Muscle layer of duodenum (tissue), 2 donors: ENCODE measurements at regions not wholly inside any gene's neighbourhood (a gene's known extent, or its start where the extent isn't known, plus 50 kb on each side); places are given as distances from the start of the nearest gene placed in this dataset.

Experiments used
- H3K27ac ChIP-seq: one replicate; pipeline ENCODE4 v1.7.0; 2013; ENCODE audit warnings: mild to moderate bottlenecking, low read length
- H3K27me3 ChIP-seq: one replicate; pipeline ENCODE4 v1.7.0; 2013; ENCODE audit warnings: low read depth, mild to moderate bottlenecking, control low read depth, low read length
- H3K36me3 ChIP-seq, 2 donors: one replicate each; pipeline ENCODE4 v1.7.0; 2013; ENCODE audit warnings: low read length in 2 of 2, control low read depth in 1 of 2, mild to moderate bottlenecking in 1 of 2; ENCODE audit not compliant: insufficient read depth in 2 of 2, control insufficient read depth in 1 of 2
- H3K4me1 ChIP-seq, 2 donors: one replicate each; pipeline ENCODE4 v1.7.0; 2013; ENCODE audit warnings: low read length in 2 of 2, mild to moderate bottlenecking in 2 of 2, control low read depth in 1 of 2, moderate library complexity in 1 of 2; ENCODE audit not compliant: insufficient read depth in 2 of 2, control insufficient read depth in 1 of 2
- H3K4me3 ChIP-seq, 2 donors: one replicate each; pipeline ENCODE4 v1.7.0; 2013; ENCODE audit warnings: low read length in 2 of 2, low read depth in 1 of 2, mild to moderate bottlenecking in 1 of 2
- H3K9me3 ChIP-seq, 2 donors: one replicate each; pipeline ENCODE4 v1.7.0; 2013; ENCODE audit warnings: low read length in 2 of 2, control low read depth in 1 of 2, mild to moderate bottlenecking in 1 of 2; ENCODE audit not compliant: control insufficient read depth in 1 of 2
- donor health status: healthy.

DNA sequence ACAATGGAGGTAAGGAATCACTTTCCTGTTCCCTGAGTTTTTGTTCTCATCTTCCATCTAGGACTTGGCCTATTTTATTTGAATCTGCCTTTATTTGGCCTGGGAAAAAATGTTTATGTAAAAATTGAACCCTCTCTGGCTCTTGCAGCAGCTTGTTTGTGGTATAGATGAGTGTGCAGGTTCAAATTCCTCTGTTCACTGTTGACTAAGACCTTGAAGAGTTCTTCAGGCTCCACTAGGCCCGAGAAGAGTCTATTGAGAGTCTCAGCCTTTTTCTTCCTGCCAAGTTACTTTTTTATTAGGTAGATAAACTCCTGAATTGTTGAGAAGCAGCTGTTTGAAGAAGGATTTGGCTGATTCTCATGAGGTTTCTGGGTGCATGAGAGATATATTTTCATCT lies 248.8 kb upstream of the ADGRL2 start:
- no peaks in the 10 kb centered on the region for H3K36me3 ChIP-seq
- H3K27ac ChIP-seq = no peak overlapping the region
- no peaks in the 10 kb centered on the region for H3K4me1 ChIP-seq
- no peaks in the 10 kb centered on the region for H3K27me3 ChIP-seq
- H3K9me3 ChIP-seq = no peaks in the 10 kb centered on the region
- H3K4me3 ChIP-seq = no peak overlapping the region

DNA sequence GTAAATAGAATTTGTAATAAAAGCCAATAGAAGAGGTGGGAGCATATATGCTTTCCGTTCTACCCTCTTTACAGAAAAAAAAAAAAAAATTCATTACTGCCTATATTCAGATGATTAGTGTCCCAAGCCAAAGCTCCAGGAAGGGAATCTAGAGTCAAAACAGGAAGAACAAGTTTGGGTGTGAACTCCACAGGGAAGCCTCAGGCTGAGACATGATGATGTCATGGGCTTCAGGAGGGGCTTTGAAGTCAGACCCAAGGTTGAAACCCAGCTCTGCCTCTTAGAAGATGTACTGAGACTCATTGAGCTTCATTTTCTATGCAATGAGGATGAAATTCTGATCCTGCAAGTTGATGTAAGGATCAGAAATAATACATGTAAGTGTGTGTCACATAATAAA lies 250.0 kb upstream of the ADGRL2 start:
- Histone ChIP-seq H3K27me3 (no peaks in the 10 kb centered on the region), H3K27ac (no peak overlapping the region), H3K36me3 (no peaks in the 10 kb centered on the region), H3K4me1 (no peaks in the 10 kb centered on the region), H3K4me3 (no peak overlapping the region), H3K9me3 (no peaks in the 10 kb centered on the region)

DNA sequence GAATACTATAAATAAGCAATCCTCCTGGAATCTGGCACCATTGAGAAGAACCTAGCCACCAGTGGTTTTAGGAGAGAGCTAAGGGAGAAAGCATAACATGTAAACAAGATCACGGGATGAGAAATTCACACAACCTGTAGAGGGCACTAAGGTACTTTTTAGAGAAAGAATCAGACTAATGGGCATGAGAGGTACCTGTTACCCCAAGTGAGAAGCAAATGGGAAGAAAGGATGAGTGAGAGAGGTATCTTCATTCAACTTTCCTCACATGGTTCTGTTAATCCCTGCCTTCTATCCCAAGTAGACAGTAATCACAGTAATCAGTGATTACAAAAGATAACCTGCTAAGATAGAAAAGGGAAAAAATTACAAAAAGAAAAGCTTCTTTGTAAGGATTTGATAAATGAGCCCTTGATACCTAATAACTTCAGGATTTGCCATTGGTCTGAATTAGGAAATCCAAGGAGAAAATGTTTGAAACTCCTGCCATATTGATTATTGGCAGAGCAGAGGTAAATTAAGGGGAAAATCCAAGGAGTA lies 251.1 kb upstream of the ADGRL2 start:
- no peaks in the 10 kb centered on the region for H3K4me1 ChIP-seq
- no peak overlapping the region for H3K27ac ChIP-seq
- no peak overlapping the region for H3K4me3 ChIP-seq
- no peaks in the 10 kb centered on the region for H3K9me3 ChIP-seq
- no peaks in the 10 kb centered on the region for H3K27me3 ChIP-seq
- no peaks in the 10 kb centered on the region for H3K36me3 ChIP-seq

GRCh38 chr1:81548918-81549587 lies 251.7 kb upstream of the ADGRL2 start:
- Histone ChIP-seq H3K9me3 (no peaks in the 10 kb centered on the region), H3K36me3 (no peaks in the 10 kb centered on the region), H3K27me3 (no peaks in the 10 kb centered on the region), H3K4me3 (no peak overlapping the region), H3K4me1 (no peaks in the 10 kb centered on the region), H3K27ac (no peak overlapping the region)

DNA sequence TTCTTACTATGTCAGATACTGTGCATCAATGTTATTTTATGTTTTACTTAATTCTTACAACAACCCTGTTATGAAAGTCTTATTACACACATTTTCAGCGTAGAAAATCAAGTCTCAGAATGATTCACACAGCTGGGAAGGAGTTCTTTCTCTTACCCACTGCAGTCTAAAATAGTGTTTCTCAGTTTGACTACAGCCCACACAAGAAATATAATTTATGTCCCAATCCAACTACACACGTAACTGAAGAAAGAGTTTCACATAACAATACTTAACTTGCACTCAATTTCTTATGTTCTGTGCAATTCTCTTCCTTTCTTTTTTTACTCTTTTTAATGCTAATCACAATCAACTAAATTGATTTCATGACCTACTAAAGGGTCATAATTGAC lies 252.8 kb upstream of the ADGRL2 start:
- H3K4me3 ChIP-seq = no peak overlapping the region
- H3K27ac ChIP-seq = no peak overlapping the region
- H3K4me1 ChIP-seq = no peaks in the 10 kb centered on the region
- H3K36me3 ChIP-seq = no peaks in the 10 kb centered on the region
- no peaks in the 10 kb centered on the region for H3K9me3 ChIP-seq
- H3K27me3 ChIP-seq = no peaks in the 10 kb centered on the region

GRCh38 chr1:81547261-81547911 lies 253.3 kb upstream of the ADGRL2 start:
- no peaks in the 10 kb centered on the region for H3K9me3 ChIP-seq
- H3K4me3 ChIP-seq = no peak overlapping the region
- H3K36me3 ChIP-seq = no peaks in the 10 kb centered on the region
- no peak overlapping the region for H3K27ac ChIP-seq
- no peaks in the 10 kb centered on the region for H3K4me1 ChIP-seq
- no peaks in the 10 kb centered on the region for H3K27me3 ChIP-seq

DNA sequence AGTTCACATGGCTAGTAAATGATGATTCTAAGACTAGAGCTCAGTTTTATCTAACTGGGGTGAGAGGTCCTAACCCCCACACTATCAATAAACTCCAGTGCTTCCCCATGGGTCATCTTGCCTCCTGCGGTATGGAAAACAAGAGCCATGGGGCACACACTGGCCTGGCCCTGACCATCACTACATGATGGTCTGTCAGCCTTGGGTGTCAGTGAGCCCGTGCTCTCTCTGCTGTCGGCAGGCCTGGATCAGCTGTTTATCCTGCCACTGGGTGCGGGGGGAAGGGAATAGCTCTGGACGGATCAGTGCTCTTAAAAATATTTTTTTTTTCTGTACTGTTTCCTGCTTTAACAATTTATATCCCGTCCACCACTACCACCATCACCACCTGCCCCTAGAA lies 255.0 kb upstream of the ADGRL2 start:
- Histone ChIP-seq H3K4me1 (no peaks in the 10 kb centered on the region), H3K27ac (no peak overlapping the region), H3K27me3 (no peaks in the 10 kb centered on the region), H3K9me3 (no peaks in the 10 kb centered on the region), H3K4me3 (no peak overlapping the region), H3K36me3 (no peaks in the 10 kb centered on the region)

DNA sequence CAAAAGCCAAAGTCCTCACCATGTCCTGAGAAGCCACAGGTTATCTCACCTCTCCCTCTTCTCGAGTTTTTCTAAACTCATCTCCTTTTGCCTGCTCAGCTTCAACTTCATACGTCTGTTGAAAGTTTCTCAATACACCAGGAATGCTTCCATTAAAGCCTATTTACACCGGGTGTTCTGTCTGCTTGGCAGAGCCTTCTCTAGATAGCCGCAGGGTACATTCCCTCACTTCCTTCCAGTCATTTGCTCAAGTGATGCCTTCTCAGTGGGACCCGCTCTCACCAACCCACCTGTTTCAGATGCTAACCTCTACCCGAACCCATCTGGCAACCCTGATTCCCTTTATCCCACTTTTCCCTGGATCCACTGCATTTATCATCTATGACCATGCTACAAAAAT lies 257.0 kb upstream of the ADGRL2 start:
- Histone ChIP-seq H3K36me3 (no peaks in the 10 kb centered on the region), H3K27ac (no peak overlapping the region), H3K27me3 (no peaks in the 10 kb centered on the region), H3K4me1 (no peaks in the 10 kb centered on the region), H3K9me3 (no peaks in the 10 kb centered on the region), H3K4me3 (no peak overlapping the region)

- Histone ChIP-seq H3K4me1 (no peaks in the 10 kb centered on the region), H3K4me3 (no peak overlapping the region), H3K27me3 (no peaks in the 10 kb centered on the region), H3K36me3 (no peaks in the 10 kb centered on the region), H3K27ac (no peak overlapping the region), H3K9me3 (no peaks in the 10 kb centered on the region)
Measured at GRCh38 chr1:81542196-81542595, 258.5 kb upstream of the ADGRL2 start.

GRCh38 chr1:81540216-81540615 lies 260.5 kb upstream of the ADGRL2 start:
- Histone ChIP-seq H3K27me3 (no peaks in the 10 kb centered on the region), H3K27ac (no peak overlapping the region), H3K4me3 (no peak overlapping the region), H3K4me1 (no peaks in the 10 kb centered on the region), H3K9me3 (no peaks in the 10 kb centered on the region), H3K36me3 (no peaks in the 10 kb centered on the region)

DNA sequence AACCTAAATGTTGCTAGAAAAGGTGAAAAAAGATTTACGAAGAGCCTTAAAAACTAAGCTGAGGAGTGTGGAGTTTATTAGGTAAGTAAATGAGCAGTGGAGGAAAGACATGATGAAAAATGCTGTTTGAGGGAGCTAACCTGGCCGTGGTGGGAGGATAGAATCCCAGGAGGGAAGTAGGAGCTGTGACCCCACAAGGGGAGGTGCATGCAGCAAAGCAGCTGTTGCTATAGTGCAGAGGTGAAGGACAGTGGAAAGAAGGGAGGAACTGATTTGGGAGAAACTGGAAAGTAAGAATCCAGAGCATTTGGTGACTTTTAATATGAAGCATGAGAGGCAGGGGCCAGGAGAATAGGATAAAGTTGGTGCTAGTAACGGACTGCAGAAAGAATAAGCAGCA lies 271.7 kb upstream of the ADGRL2 start:
- H3K9me3 ChIP-seq = no peaks in the 10 kb centered on the region
- H3K36me3 ChIP-seq = no peaks in the 10 kb centered on the region
- no peaks in the 10 kb centered on the region for H3K4me1 ChIP-seq
- H3K27me3 ChIP-seq = no peaks in the 10 kb centered on the region
- H3K4me3 ChIP-seq = no peak overlapping the region
- H3K27ac ChIP-seq = no peak overlapping the region

DNA sequence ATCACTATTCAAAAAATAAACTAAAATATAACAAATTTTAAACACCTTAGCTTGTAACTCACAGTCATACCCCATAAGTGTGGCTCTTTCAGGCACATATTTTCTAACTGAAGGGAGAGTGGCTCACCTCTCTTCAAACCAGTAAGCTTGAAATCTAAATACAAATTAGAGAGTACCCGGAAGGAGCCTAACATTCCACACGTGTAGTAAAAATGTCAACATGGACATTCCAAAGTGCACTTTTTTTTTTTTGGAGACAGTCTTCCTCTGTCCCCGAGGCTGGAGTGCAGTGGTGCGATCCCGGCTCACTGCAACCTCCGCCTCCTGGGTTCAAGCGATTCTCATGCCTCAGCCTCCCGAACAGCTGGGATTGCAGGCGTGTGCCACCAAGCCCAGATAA lies 275.6 kb upstream of the ADGRL2 start:
- Histone ChIP-seq H3K27ac (no peak overlapping the region), H3K4me3 (no peak overlapping the region), H3K9me3 (no peaks in the 10 kb centered on the region), H3K4me1 (no peaks in the 10 kb centered on the region), H3K36me3 (no peaks in the 10 kb centered on the region), H3K27me3 (no peaks in the 10 kb centered on the region)
